ENCODE measurements at regions not wholly inside any gene's neighbourhood (a gene's known extent, or its start where the extent isn't known, plus 50 kb on each side); places are given as distances from the start of the nearest gene placed in this dataset.

DNA sequence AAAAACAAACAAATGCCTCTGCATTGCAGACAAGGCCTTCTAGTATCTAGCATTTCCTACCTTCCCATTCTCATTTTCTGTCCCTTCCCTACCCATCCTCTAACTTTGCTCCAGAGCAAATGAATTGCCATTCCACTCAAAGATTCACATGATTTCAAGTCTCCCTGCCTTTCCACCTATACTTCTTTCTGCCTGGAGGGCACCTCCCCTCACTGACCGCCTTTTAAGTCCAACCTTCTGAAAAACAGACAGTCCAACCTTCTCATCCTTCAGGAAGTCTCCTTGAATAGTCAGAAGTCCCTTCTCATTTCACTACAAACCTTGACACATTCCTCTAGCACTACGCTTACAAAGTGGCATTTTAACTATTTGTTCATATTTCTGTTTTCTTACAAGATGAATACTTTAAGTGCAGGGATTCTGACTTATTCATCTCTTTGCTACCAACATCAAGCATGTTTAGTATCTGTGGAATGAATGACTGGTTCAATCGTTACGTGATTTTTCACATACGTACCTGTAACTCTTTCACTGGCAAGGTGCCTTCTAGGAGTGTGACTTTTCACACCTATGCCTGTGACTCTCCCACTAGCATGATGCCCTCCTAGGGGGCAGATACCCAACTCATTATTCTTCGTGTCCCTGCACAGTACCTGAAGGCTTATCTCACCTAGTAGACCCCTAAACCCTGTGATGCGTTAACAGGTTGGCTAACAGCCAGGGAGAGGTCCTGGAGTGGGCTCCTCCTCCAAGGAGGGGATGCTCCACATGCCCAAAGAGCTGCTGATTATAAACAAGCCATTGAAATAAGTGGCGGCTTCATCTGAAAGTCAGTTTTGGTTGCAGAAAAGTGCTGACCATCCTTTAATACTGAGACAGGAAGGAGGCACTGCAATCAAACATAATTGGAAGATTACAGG is 356.2 kb downstream of the MYCN start:
- DNase-seq (ENCODE audit: low spot score): no peak

DNA sequence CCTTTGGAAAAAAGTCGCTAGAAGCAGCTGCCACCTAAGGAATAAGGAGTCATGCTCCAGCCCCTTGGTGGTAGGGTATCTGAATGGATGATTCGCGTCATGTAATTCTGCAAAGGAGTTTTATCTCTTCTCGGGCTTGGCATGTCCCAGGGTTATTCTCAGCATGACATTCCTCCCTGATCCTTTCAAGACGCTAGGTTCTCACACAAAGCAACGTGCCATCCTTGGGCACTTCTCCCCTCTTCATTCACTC is 355.6 kb downstream of the MYCN start:
- no peak for DNase-seq (ENCODE audit: low spot score)

DNA sequence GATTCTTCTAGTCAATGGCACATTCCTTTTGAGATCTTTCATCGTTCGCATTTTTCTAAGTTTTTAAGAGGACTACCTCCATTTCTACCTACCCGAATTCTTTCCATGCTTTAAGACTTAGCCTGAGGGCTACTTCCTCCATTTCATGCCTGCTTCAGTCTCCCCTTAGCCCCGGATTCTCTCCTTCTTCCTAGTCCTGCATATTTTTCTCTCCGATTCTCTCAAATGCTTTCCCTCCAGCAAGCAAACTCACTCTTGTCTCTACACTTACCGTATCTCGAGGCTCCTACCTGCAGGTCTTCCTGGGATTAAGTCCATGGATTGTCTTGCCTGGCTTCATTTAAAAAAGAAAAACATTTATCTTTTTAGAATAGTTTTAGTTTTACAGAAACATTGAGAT is 354.4 kb downstream of the MYCN start:
- no peak for DNase-seq (ENCODE audit: low spot score)

DNA sequence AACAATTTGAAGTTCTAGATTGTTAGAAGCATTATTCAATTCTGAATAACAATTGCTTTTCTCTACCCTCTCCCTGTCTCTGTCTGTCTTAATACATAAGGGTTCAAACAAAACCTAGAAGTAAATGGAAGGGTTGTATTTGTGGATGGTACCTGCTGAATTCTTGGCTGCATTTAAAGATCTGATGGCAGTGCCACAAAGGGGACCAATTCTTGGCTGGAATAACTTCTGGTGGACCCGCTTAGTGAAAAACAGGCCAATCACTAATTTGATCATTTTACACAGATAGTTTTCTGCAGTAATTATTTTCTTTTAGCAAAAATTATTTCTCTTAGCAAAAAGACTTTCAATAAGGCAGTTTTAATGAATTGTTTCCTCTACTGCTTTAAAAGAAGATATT is 353.5 kb downstream of the MYCN start:
- no peak for DNase-seq (ENCODE audit: low spot score)

DNA sequence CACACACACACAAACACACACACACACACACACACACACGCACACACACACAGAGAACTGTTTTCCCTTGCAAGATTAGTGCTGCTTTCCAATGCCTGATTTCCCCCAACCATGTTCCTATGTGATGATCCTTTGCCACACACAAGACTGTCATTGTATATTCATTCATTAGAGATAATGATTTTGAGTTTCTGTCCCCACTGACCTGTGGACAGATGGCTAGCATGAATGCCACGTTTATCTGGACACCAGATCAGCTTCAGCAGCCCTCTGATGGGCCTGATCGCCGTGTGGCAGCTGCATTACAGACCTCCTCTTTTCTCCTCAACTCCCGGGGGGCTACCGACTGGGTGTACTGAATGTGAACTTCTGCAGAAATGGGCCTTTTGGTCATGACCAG is 353.0 kb downstream of the MYCN start:
- DNase-seq (ENCODE audit: low spot score): peak; percentile 35

DNA sequence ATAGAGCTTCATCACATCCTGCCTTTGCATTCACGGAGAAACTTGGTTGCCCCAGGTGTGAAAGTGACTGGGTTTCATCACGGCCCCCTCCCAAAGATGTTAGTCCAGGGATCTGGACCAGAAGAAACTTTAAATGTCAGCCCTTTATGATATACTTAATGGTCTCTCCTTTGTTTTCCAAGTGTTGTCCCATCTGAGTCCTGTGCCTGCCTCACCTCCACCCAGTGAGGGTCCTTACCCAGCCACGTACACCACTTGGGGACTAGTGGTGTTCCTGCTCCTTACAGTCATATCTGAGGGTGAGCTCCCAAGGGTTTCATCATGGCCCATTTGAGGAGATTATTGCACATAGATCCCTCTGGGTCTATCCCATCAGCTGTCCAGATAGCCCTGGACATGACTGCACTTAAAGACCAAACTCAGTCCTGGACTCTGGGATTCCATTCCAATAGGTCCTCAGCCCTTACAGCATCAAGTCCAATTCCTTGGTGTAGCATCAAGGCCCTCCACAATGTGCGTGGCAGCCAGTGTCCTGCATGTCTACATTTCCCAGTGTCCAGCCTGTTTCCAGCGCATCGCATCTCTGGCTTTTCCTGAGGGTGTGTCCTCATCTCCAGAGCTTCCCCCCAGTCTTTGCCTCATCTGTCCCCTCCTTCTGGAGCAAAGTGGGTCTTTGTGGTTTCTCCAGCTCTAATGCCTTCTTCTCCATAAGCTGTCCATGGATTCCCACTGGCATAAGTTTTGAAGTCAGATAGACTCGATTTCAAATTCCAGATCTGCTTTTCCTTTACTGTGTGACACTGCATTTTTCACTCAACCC is 351.6 kb downstream of the MYCN start:
- DNase-seq (ENCODE audit: low spot score): no peak

DNA sequence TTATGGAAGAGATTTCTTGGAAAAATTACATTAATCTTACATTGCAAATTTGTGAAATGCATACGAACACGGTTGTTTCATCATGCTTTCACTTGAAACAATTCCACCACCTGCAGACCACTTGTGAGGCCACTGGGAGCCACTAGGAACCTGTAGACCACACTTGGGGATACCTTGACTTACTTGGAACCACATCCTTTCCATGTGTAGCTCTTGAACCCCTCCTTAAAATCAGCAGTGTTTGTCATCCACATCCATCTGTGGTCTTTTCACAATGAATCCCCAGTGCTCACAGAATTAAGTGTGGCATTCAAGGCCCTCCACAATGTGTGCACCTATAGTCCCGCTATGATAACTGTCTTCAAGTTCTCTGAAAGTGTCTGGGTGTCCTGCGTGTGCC is 350.9 kb downstream of the MYCN start:
- DNase-seq (ENCODE audit: low spot score): no peak

DNA sequence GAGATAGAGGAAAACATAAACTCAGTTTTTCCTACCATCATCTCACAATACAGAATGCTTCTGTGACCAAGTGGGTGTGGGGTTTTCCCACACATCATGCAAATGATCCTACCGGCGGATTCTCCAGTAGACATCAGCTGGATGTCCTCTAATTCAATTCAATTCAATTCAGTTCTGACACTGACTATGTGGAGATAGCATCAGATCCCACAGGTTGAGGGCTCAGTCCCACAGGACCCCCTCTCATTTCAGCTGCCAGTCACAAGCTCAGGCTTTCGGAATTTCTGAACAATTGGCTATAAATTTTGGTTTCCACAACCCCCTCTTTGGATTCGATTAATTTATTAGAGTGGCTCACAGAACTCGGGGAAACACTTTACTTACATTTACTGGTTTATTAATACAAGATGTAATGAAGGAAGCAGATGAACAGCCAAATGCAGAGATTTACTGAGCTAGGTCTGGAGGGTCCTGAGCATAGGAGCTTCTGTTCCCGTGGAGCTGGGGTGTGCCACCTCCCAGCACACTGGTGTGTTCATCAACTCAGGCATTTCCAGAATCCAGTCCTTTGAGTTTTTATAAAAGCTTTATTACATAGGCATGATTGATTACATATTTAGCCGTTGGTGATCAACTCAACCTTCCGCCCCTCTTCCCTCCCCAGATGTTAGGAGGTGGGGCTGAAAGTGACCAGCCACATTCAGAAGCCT is 350.1 kb downstream of the MYCN start:
- DNase-seq (ENCODE audit: low spot score): no peak

DNA sequence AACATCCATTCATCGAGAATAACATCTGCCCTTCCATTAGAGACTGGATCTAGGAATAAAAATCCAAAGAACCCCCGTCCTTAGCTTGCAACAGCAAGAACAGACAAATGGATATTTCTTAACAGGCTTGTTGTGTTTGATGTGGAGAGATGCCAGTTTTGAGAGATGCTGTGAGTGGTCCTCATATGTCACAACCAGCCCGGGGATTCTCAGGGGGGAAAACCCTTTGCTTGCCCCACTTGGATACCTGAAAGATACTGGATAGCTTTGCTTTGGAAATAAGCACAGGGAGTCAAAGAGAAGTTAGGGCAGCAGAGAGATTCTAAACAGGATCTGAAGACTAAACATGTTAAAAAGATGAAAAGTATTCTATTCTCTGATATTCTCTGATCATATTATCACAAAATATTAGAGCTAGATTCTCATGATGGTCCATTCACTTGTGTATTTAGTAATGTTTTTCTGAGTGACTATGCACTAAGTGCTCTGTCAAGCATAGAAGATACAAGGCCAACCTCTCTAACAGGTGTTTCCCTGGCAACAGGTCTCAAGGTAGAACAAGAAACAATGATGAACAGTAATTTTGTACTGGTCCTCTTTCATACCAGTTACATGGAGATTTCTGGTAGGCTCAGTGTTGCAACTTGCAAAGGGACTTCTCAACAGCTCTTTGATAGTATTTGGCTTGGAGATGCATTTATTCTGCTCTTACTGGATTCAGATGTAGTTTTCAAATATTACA is 348.2 kb downstream of the MYCN start:
- no peak for DNase-seq (ENCODE audit: low spot score)

DNA sequence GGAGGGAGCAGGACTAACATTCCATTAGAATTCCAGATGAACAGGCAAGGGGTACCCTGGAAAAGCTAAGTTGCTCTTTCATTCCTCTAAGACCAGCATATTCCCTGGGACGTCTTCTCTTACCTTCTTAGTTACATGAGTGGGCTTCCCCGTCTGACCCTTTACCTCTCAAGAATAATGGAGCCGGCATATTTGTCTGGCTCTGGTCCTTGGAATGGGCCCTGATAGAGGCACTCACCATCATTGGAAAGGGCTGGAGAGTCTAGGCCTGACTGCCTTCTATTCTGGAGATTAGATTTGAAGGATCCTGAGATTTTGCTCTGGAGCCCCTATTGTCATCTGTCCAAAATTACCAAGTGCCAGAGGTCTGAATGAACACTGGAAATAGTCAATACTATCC is 347.5 kb downstream of the MYCN start:
- no peak for DNase-seq (ENCODE audit: low spot score)

DNA sequence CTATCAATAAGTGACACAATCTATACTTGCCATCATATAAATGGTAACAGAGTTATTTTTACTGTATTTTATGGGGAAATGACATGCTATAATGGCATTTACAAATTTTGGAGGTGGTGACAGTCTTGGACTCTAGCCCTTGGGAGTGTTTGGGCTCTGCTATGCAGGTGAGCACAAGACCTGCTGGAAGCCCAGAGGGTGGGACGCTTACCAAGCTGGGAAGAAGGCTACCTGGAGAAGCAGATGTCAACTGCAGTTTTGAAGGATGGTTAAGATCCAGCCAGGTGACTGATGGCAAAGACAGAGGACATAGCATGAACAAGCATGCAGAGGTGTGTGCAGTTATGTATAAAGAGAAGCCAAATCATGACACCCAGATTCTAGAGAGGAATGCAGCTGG is 346.9 kb downstream of the MYCN start:
- no peak for DNase-seq (ENCODE audit: low spot score)

DNA sequence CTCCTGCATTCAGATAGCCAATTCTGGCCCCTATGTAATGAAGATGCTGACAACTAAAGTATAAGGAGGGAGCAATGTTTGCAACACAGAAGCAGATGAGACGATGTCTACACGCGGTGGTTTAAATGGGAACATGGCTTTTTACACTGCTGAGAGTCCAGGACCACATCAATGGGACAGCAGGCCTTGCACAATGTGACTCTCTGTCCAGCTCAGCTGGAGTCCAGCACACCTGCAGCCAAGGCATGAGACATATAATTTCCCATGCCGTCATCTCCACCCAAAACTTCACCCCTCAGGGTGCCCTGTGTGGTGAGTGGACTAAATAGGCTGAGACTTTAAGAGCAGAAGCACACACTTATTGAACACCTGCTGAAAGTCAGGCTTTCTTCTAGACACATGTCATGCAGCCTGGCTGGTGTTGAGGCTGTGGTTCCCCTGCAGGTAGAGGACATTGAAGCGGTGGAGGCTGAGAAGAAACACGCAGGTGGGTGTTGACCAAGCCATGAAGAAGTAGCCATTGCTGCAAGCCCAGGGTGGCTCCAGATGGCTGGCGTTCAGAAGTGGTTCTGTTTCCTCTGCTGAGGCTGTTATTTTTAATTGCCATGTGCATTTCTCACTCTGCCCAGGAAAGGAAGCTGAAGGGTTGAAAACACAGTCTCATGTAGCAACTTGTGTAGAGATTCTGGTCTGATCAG is 345.6 kb downstream of the MYCN start:
- DNase-seq (ENCODE audit: low spot score): no peak

DNA sequence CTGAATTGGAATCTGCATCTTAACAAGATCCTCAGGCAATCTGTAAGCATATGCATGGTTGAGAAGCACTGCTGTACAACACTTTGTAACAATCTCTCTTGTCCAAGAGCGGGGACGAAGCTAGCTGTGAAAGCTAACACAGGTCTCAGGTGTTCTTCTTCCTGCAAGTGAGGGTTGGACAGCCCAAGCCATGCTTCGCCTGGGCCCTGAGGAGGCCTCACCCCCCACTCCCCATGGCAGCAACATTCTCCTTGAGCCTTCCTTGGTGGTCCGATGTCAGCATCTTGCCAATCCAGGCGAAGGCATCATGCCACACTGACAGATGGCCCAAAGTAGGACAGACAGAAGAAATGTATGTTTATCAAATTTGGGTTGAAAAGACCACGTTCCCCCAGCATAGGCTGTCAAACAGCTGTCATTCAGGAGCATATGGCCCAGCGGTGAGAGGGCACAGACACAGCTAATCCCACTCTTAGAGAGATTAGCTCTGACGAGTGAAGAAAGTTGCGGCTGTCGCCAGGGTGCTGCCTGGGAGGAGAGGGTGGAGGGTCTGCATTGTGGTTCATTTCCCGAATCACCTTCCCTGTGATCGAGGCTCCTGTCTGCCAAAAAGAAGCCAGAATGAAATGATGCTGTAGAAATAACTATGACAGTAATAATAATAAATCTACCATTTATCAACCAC is 344.7 kb downstream of the MYCN start:
- DNase-seq (ENCODE audit: low spot score): no peak

DNA sequence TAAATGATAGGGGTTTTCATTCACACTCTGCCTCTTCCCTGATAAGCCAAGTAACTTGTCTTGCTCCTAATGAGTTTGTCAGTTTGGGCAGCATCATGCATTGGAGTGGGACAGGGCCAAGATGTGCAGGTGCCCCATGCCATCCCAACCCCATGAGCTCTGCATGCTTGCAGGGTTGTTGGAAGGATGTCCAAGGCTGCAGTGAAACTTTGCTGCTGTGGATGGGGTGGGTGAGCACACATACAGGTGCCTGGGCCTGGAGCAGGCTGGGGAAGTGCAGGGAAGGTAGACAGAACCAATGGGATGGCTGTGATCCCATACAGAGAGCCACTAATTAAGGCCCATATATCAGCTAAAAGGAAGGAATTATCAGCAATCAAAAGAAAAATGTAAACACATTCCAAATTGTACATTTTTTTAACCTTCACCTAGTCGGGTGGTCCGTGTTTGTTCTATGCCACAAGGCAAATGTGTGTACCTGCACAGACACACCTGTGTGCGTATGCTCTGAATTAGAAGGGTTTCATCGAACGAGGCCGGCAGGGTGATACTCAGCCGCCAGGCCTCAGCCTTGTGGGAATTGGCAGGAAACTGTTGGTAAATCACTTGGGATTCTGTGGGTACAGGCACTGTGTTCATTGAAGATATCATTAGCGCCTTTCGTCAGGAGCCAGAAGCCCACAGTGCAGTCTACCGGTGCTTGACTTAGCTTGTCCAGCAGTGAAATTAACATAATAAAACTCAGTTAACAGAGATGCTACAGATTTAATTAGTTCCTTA is 342.9 kb downstream of the MYCN start:
- no peak for DNase-seq (ENCODE audit: low spot score)

DNA sequence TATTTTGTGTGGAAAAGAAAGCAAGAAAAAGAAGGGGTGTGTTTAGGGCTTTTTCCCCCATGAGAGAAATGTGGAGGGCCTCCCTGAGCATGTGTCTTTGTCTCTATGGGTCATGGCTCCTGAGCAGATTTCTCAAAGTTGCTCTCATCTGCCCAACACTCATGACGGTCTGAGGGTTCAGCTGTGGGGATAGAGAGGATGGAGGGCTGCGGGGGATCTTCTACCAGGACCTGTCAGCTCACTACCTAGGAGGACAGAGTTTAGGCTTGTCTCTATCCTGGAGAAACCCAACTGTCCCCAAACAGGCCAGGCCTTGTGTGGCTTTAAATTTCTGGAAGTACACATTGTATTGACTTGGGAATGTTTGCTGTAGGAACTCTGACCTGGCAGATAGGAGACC is 342.2 kb downstream of the MYCN start:
- no peak for DNase-seq (ENCODE audit: low spot score)

DNA sequence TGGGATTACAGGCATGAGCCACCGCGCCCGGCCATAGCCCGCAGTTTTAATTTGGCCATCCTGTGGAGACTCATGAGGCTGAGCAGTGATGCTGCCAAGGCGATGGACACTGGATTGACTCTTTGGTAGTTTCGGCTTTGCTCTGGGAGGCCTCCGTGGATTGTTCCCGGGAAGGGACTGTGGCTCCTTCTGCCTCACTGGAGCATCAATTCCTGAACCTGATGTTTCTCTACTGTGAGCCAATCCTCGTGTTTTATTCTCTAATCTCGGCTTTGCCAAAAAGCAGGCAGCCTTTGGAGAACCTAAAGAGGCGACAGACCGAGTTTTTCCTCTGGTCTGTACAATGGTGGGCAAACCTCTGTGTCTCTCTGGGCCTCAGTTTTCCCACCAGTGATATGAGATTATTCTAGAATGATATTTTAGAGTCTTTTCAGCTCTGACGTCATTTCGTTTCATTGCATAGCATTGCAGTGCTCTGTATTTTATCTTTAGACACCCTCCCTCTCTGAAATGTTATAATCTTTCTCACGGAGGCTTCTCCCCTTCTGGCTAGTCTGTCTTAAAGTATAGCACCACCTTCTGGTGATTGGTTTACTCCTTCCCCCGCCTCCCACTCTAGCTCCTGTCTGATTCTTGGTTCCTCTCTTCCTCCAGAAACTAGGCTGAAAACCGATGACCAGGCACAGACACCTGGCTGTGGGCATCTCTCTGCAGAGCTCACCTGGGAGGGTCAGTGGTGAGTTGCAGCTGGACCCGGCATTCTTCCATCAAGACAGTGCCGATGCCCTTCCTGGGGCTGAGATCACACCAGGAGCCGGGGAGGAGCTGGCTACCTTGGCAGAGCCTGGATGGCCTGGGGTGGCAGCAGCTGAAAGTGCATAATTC is 341.3 kb downstream of the MYCN start:
- DNase-seq (ENCODE audit: low spot score): peak; percentile 72

DNA sequence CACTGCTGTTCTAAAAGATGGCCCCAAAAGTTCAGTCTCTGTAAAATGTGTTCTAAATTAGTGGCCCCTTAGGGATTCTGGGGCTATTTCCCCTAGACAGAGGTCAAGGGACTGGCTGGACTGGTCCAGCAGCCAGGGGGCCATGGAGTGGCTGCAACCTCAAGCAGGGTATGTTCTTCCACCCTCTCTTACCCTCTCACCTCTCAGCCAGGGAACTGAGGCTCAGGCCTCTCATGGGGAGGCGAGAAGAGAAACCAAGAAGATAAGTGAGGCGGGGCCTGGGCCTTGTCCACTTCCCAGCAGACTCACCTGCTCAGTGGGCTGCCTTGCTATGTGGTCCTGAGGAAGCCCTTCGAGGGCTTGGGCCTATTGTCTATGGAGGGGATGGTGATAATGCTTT is 339.7 kb downstream of the MYCN start:
- no peak for DNase-seq (ENCODE audit: low spot score)

DNA sequence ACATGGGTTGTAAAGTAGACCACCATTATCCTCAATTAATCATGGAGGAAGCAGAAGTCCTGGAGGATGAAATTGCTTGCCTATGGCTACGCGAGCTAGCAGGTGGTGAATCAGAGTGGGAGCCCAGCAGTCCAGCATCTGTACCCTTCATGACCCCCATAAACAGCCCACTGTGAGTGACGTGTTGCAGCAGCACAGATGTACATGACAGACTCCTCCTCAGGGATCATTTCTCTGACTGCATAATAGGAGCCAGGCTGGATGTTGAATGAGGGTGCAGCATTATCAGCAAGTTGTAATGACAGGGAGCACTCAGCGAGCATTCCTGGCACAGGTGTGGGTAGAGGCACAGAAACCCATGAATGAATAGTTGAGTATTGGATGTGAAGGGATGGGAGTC is 339.3 kb downstream of the MYCN start:
- DNase-seq (ENCODE audit: low spot score): no peak

DNA sequence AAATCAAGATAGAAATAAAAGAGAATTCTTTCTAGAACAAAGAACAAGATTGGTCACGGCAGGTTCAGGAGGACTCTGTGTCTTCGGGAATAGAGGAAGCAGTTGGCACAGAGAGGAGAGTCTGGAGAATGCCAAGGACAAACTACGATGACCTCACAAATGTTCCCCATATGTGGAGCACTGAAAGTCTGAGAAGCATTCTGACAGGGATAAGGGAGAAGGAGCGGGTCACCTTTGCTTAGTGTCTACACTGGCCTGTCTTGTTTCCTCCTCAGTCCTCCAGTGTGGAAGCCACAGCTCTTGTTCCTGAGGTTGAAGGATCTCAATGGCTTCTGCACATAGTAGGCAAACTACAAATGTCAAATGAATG is 338.8 kb downstream of the MYCN start:
- DNase-seq (ENCODE audit: low spot score): no peak
